ENCODE measurements at regions not wholly inside any gene's neighbourhood (a gene's known extent, or its start where the extent isn't known, plus 50 kb on each side); places are given as distances from the start of the nearest gene placed in this dataset.
"Not testable (repeated sequence)": the region's sequence is repeated elsewhere in the genome, so short reads cannot be mapped to it uniquely, and the experiment has no call there.

GRCh38 chr11:23574149-23574548, 713.9 kb upstream of the CCDC179 start:
- DNase-seq, result no peak

GRCh38 chr11:23577296-23577695, 717.0 kb upstream of the CCDC179 start:
- no peak for DNase-seq

- no peak for DNase-seq
Measured at GRCh38 chr11:23585416-23586104, 725.3 kb upstream of the CCDC179 start.

- DNase-seq, result no peak
Measured at GRCh38 chr11:23586173-23586572, 725.9 kb upstream of the CCDC179 start.

- DNase-seq, result no peak
Measured at GRCh38 chr11:23590596-23591308, 730.5 kb upstream of the CCDC179 start.

- no peak for DNase-seq
Measured at GRCh38 chr11:23594755-23595154, 734.5 kb upstream of the CCDC179 start.

GRCh38 chr11:23604966-23605365, 744.7 kb upstream of the CCDC179 start:
- no peak for DNase-seq

- DNase-seq, result no peak
Measured at GRCh38 chr11:23606191-23606590, 745.9 kb upstream of the CCDC179 start.

GRCh38 chr11:23611726-23612125, 751.5 kb upstream of the CCDC179 start:
- DNase-seq, result no peak

- DNase-seq, result no peak
Measured at GRCh38 chr11:23620617-23621016, 760.3 kb upstream of the CCDC179 start.

GRCh38 chr11:23632293-23632692, 772.0 kb upstream of the CCDC179 start:
- no peak for DNase-seq

- no peak for DNase-seq
Measured at GRCh38 chr11:23644443-23644842, 784.2 kb upstream of the CCDC179 start.

- DNase-seq, result not testable (repeated sequence)
Measured at GRCh38 chr11:23652336-23652735, 792.1 kb upstream of the CCDC179 start.

- DNase-seq, result no peak
Measured at GRCh38 chr11:23653071-23653675, 792.9 kb upstream of the CCDC179 start.

- no peak for DNase-seq
Measured at GRCh38 chr11:23668324-23668723, 808.0 kb upstream of the CCDC179 start.

GRCh38 chr11:23673366-23673765, 813.1 kb upstream of the CCDC179 start:
- DNase-seq, result no peak

GRCh38 chr11:23674866-23675265, 814.6 kb upstream of the CCDC179 start:
- DNase-seq, result no peak

GRCh38 chr11:23679041-23679440, 817.8 kb upstream of the LUZP2 start:
- DNase-seq, result no peak

- DNase-seq, result no peak
Measured at GRCh38 chr11:23679981-23680380, 816.9 kb upstream of the LUZP2 start.

GRCh38 chr11:23680488-23681230, 816.2 kb upstream of the LUZP2 start:
- no peak for DNase-seq

- no peak for DNase-seq
Measured at GRCh38 chr11:23684701-23685100, 812.2 kb upstream of the LUZP2 start.

GRCh38 chr11:23687991-23688390, 808.9 kb upstream of the LUZP2 start:
- DNase-seq, result no peak

GRCh38 chr11:23688411-23688810, 808.4 kb upstream of the LUZP2 start:
- no peak for DNase-seq

- DNase-seq, result no peak
Measured at GRCh38 chr11:23688835-23689234, 808.0 kb upstream of the LUZP2 start.

All from NCI-H1694 (cell line).